Right renal pelvis (tissue), 4 donors: ENCODE measurements at regions not wholly inside any gene's neighbourhood (a gene's known extent, or its start where the extent isn't known, plus 50 kb on each side); places are given as distances from the start of the nearest gene placed in this dataset.
"Not testable (repeated sequence)": the region's sequence is repeated elsewhere in the genome, so short reads cannot be mapped to it uniquely, and the experiment has no call there.

Experiments used
- DNase-seq, 4 donors: peaks; one replicate each; pipeline ENCODE4 v3.0.0-alpha.2; 2013; ENCODE audit warnings: low read depth in 4 of 4, low spot score in 3 of 4, missing footprints in 1 of 4

GRCh38 chr3:31094048-31094447 lies 199.6 kb upstream of the GADL1 start:
- DNase-seq: no peak

GRCh38 chr3:31095255-31095654 lies 200.8 kb upstream of the GADL1 start:
- DNase-seq: no peak

- no peak for DNase-seq
Measured at GRCh38 chr3:31096661-31097395, 202.4 kb upstream of the GADL1 start.

- no peak for DNase-seq
Measured at GRCh38 chr3:31100519-31100918, 206.1 kb upstream of the GADL1 start.

GRCh38 chr3:31101285-31101684 lies 206.8 kb upstream of the GADL1 start:
- peak in 1 of 4 donors; percentile 8 for DNase-seq

- no peak for DNase-seq
Measured at GRCh38 chr3:31102196-31102879, 207.9 kb upstream of the GADL1 start.

- DNase-seq: no peak
Measured at GRCh38 chr3:31103181-31103580, 208.7 kb upstream of the GADL1 start.

- no peak for DNase-seq
Measured at GRCh38 chr3:31103623-31104180, 209.2 kb upstream of the GADL1 start.

- DNase-seq: no peak
Measured at GRCh38 chr3:31105011-31105410, 210.6 kb upstream of the GADL1 start.

GRCh38 chr3:31105438-31106077 lies 211.1 kb upstream of the GADL1 start:
- no peak for DNase-seq

- no peak for DNase-seq
Measured at GRCh38 chr3:31106204-31106603, 211.7 kb upstream of the GADL1 start.

GRCh38 chr3:31106912-31107311 lies 212.5 kb upstream of the GADL1 start:
- no peak for DNase-seq

GRCh38 chr3:31114929-31115283 lies 220.4 kb upstream of the GADL1 start:
- DNase-seq: no peak

GRCh38 chr3:31115531-31115930 lies 221.1 kb upstream of the GADL1 start:
- DNase-seq: not testable (repeated sequence)

- DNase-seq: no peak
Measured at GRCh38 chr3:31116651-31117050, 222.2 kb upstream of the GADL1 start.

GRCh38 chr3:31117854-31118253 lies 223.4 kb upstream of the GADL1 start:
- DNase-seq: no peak

GRCh38 chr3:31124373-31124772 lies 229.9 kb upstream of the GADL1 start:
- no peak for DNase-seq

GRCh38 chr3:31125413-31126020 lies 231.1 kb upstream of the GADL1 start:
- DNase-seq: no peak

GRCh38 chr3:31129241-31129640 lies 234.8 kb upstream of the GADL1 start:
- no peak for DNase-seq

GRCh38 chr3:31132132-31132769 lies 237.8 kb upstream of the GADL1 start:
- peak in 3 of 4 donors; percentile 12 to 14 (median 14) for DNase-seq

- DNase-seq: no peak
Measured at GRCh38 chr3:31133541-31133940, 239.1 kb upstream of the GADL1 start.
